ENCODE measurements at regions not wholly inside any gene's neighbourhood (a gene's known extent, or its start where the extent isn't known, plus 50 kb on each side); places are given as distances from the start of the nearest gene placed in this dataset.

- no peak overlapping the region for H3K4me3 ChIP-seq
- H3K4me1 ChIP-seq: peaks cover 0 to 8% (median 0%) of the 10 kb centered on the region in 12 donors
- ATAC-seq (no peak), DNase-seq (no peak)
- WGBS, 4 donors: 69 to 76% (median 72%) methylated on average over 5 of the region's 5 CpGs
- intact Hi-C loops (cut with DNase I): no loop called here
- no peaks in the 10 kb centered on the region for H3K9me3 ChIP-seq
- peaks cover 0 to 10% (median 0%) of the 10 kb centered on the region in 9 donors for H3K27me3 ChIP-seq
- H3K36me3 ChIP-seq: no peaks in the 10 kb centered on the region
- no peak for TF ChIP-seq CTCF (IDR thresholded peaks at IDR 0.05)
- TF ChIP-seq POLR2A (IDR thresholded peaks at IDR 0.05): no peak
- H3K27ac ChIP-seq: no peak overlapping the region
Observed at GRCh38 chr15:72838311-72838731, 54.8 kb upstream of the ADPGK start.

GRCh38 chr15:72836676-72837330 is 53.2 kb upstream of the ADPGK start:
- Histone ChIP-seq H3K4me1 (peaks cover 0 to 8% (median 0%) of the 10 kb centered on the region in 12 donors), H3K36me3 (no peaks in the 10 kb centered on the region), H3K9me3 (no peaks in the 10 kb centered on the region), H3K4me3 (no peak overlapping the region), H3K27ac (no peak overlapping the region), H3K27me3 (peaks cover 0 to 5% (median 0%) of the 10 kb centered on the region in 9 donors)
- intact Hi-C loops (cut with DNase I): no loop called here
- DNase-seq (no peak), ATAC-seq (no peak)
- TF ChIP-seq POLR2A (IDR thresholded peaks at IDR 0.05) (no peak), CTCF (IDR thresholded peaks at IDR 0.05) (no peak)
- 76 to 82% (median 79%) methylated on average over 6 of the region's 6 CpGs for WGBS, 4 donors

- Histone ChIP-seq H3K4me1 (peaks cover 0 to 8% (median 0%) of the 10 kb centered on the region in 12 donors), H3K9me3 (no peaks in the 10 kb centered on the region), H3K27ac (no peak overlapping the region), H3K27me3 (peaks cover 0 to 7% (median 0%) of the 10 kb centered on the region in 9 donors), H3K36me3 (no peaks in the 10 kb centered on the region), H3K4me3 (no peak overlapping the region)
- intact Hi-C loops (cut with DNase I): no loop called here
- peak in 6 of 12 donors; percentile 12 to 40 (median 24) for TF ChIP-seq CTCF (IDR thresholded peaks at IDR 0.05)
- TF ChIP-seq POLR2A (IDR thresholded peaks at IDR 0.05): no peak
- no peak for ATAC-seq
- DNase-seq: no peak
Observed at GRCh38 chr15:72835294-72835890, 51.8 kb upstream of the ADPGK start.

GRCh38 chr15:72833561-72833960 is 50.0 kb upstream of the ADPGK start:
- intact Hi-C loops (cut with DNase I): no loop called here

More at GRCh38 chr15:72833561-72833960, 50.0 kb upstream of the ADPGK start:
- WGBS, 4 donors: 41 to 61% (median 53%) methylated on average over 2 of the region's 2 CpGs
- Histone ChIP-seq H3K27me3 (peaks cover 0 to 7% (median 0%) of the 10 kb centered on the region in 9 donors), H3K9me3 (no peaks in the 10 kb centered on the region), H3K4me3 (no peak overlapping the region), H3K27ac (no peak overlapping the region), H3K4me1 (peaks cover 0 to 2% (median 0%) of the 10 kb centered on the region in 12 donors), H3K36me3 (no peaks in the 10 kb centered on the region)
- DNase-seq: no peak
- no peak for ATAC-seq
- TF ChIP-seq CTCF (IDR thresholded peaks at IDR 0.05) (no peak), POLR2A (IDR thresholded peaks at IDR 0.05) (no peak)
